GM23248 (cell line): ENCODE measurements at regions not wholly inside any gene's neighbourhood (a gene's known extent, or its start where the extent isn't known, plus 50 kb on each side); places are given as distances from the start of the nearest gene placed in this dataset.

Experiments used
- DNase-seq: peaks from one replicate; pipeline ENCODE4 v3.0.0-alpha.2; 2015
- H2AFZ ChIP-seq: fragments of 200-600 bp; sonication (generic); 2 replicates; pipeline ENCODE4 v1.6.1; 2016; ENCODE audit warnings: antibody characterized with exemption
- H3F3A ChIP-seq: fragments of 200-600 bp; sonication (generic); 2 replicates; pipeline ENCODE4 v1.6.1; 2016; ENCODE audit warnings: mild to moderate bottlenecking, antibody characterized with exemption, mixed run types; ENCODE audit not compliant: insufficient read depth
- H3K27ac ChIP-seq: fragments of 200-600 bp; sonication (generic); 2 replicates; pipeline ENCODE4 v1.5.1; 2016; ENCODE audit warnings: mild to moderate bottlenecking
- H3K27me3 ChIP-seq: fragments of 200-600 bp; sonication (generic); replicated peaks from 2 replicates; pipeline ENCODE4 v1.6.1; 2016; ENCODE audit warnings: mild to moderate bottlenecking; ENCODE audit not compliant: insufficient read depth
- H3K36me3 ChIP-seq: fragments of 200-600 bp; sonication (generic); 2 replicates; pipeline ENCODE4 v1.6.1; 2016; ENCODE audit warnings: low read depth, mild to moderate bottlenecking
- H3K4me1 ChIP-seq: fragments of 200-600 bp; sonication (generic); 2 replicates; pipeline ENCODE4 v1.6.1; 2016; ENCODE audit warnings: mild to moderate bottlenecking; ENCODE audit not compliant: insufficient read depth
- H3K4me2 ChIP-seq: fragments of 200-600 bp; sonication (generic); one replicate; pipeline ENCODE4 v1.6.1; 2016; ENCODE audit warnings: mild to moderate bottlenecking; ENCODE audit not compliant: unreplicated experiment
- H3K4me3 ChIP-seq: fragments of 200-600 bp; sonication (generic); 2 replicates; pipeline ENCODE4 v1.5.1; 2016; ENCODE audit warnings: mild to moderate bottlenecking
- H3K79me2 ChIP-seq: fragments of 200-600 bp; sonication (generic); 2 replicates; pipeline ENCODE4 v1.6.1; 2016; ENCODE audit warnings: mild to moderate bottlenecking; ENCODE audit not compliant: insufficient read depth
- H3K9ac ChIP-seq: fragments of 200-600 bp; sonication (generic); 2 replicates; pipeline ENCODE4 v1.6.1; 2016; ENCODE audit warnings: mild to moderate bottlenecking
- H3K9me2 ChIP-seq: fragments of 200-600 bp; sonication (generic); 2 replicates; pipeline ENCODE4 v1.6.1; 2016; ENCODE audit warnings: mixed run types, mild to moderate bottlenecking, moderate library complexity; ENCODE audit not compliant: insufficient read depth
- H3K9me3 ChIP-seq: fragments of 200-600 bp; sonication (generic); one replicate; pipeline ENCODE4 v1.6.1; 2017; ENCODE audit warnings: low read depth
- H4K20me1 ChIP-seq: fragments of 200-600 bp; sonication (generic); 2 replicates; pipeline ENCODE4 v1.6.0; 2016; ENCODE audit not compliant: insufficient read depth
- EZH2 ChIP-seq: fragments of 200-600 bp; sonication (generic); IDR thresholded peaks from 2 replicates; pipeline ENCODE4 v1.6.1; 2018; ENCODE audit warnings: antibody characterized with exemption, mild to moderate bottlenecking; ENCODE audit not compliant: insufficient read depth, poor library complexity, severe bottlenecking
- EZH2phosphoT487 ChIP-seq: fragments of 200-600 bp; sonication (generic); IDR thresholded peaks from 2 replicates; pipeline ENCODE4 v1.6.1; 2018; ENCODE audit warnings: antibody characterized with exemption, moderate library complexity, mild to moderate bottlenecking, low read depth; ENCODE audit not compliant: insufficient read depth
- WGBS, 2 experiments: methylation state at CpG; one replicate each; pipeline ENCODE4 v1.1.6; 2015 to 2017; ENCODE audit warnings: low lambda C conversion rate in 2 of 2, low coverage in 1 of 2; ENCODE audit errors: missing lambda C conversion rate in 2 of 2; 5-methylcytosine and 5-hydroxymethylcytosine counted together
- in situ Hi-C: fragments of 300-500 bp; cut with MboI; formaldehyde crosslinking; loops from 2 replicates; pipeline ENCODE4 v1.15.0; 2020

- Histone ChIP-seq H3K4me1 (no peaks in the 10 kb centered on the region), H3K9me3 (no peaks in the 10 kb centered on the region), H3K9ac (no peak overlapping the region), H2AFZ (no peak overlapping the region), H4K20me1 (no peaks in the 10 kb centered on the region), H3K36me3 (no peaks in the 10 kb centered on the region), H3K27ac (no peak overlapping the region), H3K27me3 (no peaks in the 10 kb centered on the region), H3K4me2 (no peak overlapping the region), H3K4me3 (no peak overlapping the region), H3F3A (no peaks in the 10 kb centered on the region), H3K9me2 (no peaks in the 10 kb centered on the region), H3K79me2 (no peaks in the 10 kb centered on the region)
- WGBS, 2 experiments = 83 to 85% methylated on average over 6 of the region's 6 CpGs
- in situ Hi-C loops = no loop called here
- TF ChIP-seq EZH2 (no peak), EZH2phosphoT487 (no peak)
- no peak for DNase-seq
Measured at GRCh38 chr6:126091466-126091865, 105.1 kb downstream of the TRMT11 start.

- Histone ChIP-seq H3K27me3 (no peaks in the 10 kb centered on the region), H3K4me2 (no peak overlapping the region), H3K9me2 (no peaks in the 10 kb centered on the region), H3K9me3 (no peaks in the 10 kb centered on the region), H3K4me3 (no peak overlapping the region), H2AFZ (no peak overlapping the region), H3F3A (no peaks in the 10 kb centered on the region), H3K27ac (no peak overlapping the region), H3K36me3 (no peaks in the 10 kb centered on the region), H3K79me2 (no peaks in the 10 kb centered on the region), H3K4me1 (no peaks in the 10 kb centered on the region), H3K9ac (no peak overlapping the region), H4K20me1 (no peaks in the 10 kb centered on the region)
- TF ChIP-seq EZH2 (no peak), EZH2phosphoT487 (no peak)
- 94% methylated on average over 2 of the region's 2 CpGs for WGBS, 2 experiments
- in situ Hi-C loops = no loop called here
- DNase-seq = no peak
Measured at GRCh38 chr6:126093108-126093507, 106.8 kb downstream of the TRMT11 start.

- H3K27me3 ChIP-seq = no peaks in the 10 kb centered on the region
- H3K9me2 ChIP-seq = no peaks in the 10 kb centered on the region
- no peak overlapping the region for H3K9ac ChIP-seq
- H3K79me2 ChIP-seq = no peaks in the 10 kb centered on the region
- H2AFZ ChIP-seq = no peak overlapping the region
- H3K4me2 ChIP-seq = no peak overlapping the region
- no peak overlapping the region for H3K4me3 ChIP-seq
- H3K36me3 ChIP-seq = no peaks in the 10 kb centered on the region
- no peaks in the 10 kb centered on the region for H3K9me3 ChIP-seq
- no peaks in the 10 kb centered on the region for H3K4me1 ChIP-seq
- no peak for TF ChIP-seq EZH2phosphoT487
- TF ChIP-seq EZH2 = no peak
- H4K20me1 ChIP-seq = no peaks in the 10 kb centered on the region
- no peak overlapping the region for H3K27ac ChIP-seq
- no peak for DNase-seq
- no peaks in the 10 kb centered on the region for H3F3A ChIP-seq
- WGBS, 2 experiments = 94% methylated on average over 4 of the region's 4 CpGs
- in situ Hi-C loops = no loop called here
Measured at GRCh38 chr6:126094411-126094810, 108.1 kb downstream of the TRMT11 start.

GRCh38 chr6:126100386-126100785 is 114.0 kb downstream of the TRMT11 start:
- no peak for DNase-seq
- H3K9me3 ChIP-seq = no peaks in the 10 kb centered on the region
- no peaks in the 10 kb centered on the region for H3K36me3 ChIP-seq
- no peak for TF ChIP-seq EZH2phosphoT487
- H3K4me1 ChIP-seq = no peaks in the 10 kb centered on the region
- WGBS, 2 experiments = 81 to 85% methylated on average over 4 of the region's 4 CpGs
- H3K9me2 ChIP-seq = no peaks in the 10 kb centered on the region
- in situ Hi-C loops = no loop called here
- no peaks in the 10 kb centered on the region for H3F3A ChIP-seq
- H3K27me3 ChIP-seq = no peaks in the 10 kb centered on the region
- H3K4me3 ChIP-seq = no peak overlapping the region
- no peak overlapping the region for H2AFZ ChIP-seq
- H3K27ac ChIP-seq = no peak overlapping the region
- H3K4me2 ChIP-seq = no peak overlapping the region
- no peak overlapping the region for H3K9ac ChIP-seq
- no peaks in the 10 kb centered on the region for H3K79me2 ChIP-seq
- no peaks in the 10 kb centered on the region for H4K20me1 ChIP-seq

GRCh38 chr6:126102358-126102757 is 116.0 kb downstream of the TRMT11 start:
- Histone ChIP-seq H3K36me3 (no peaks in the 10 kb centered on the region), H3K79me2 (no peaks in the 10 kb centered on the region), H3K9me2 (no peaks in the 10 kb centered on the region), H3K27me3 (no peaks in the 10 kb centered on the region), H2AFZ (no peak overlapping the region), H3K9ac (no peak overlapping the region), H3K9me3 (no peaks in the 10 kb centered on the region), H3K27ac (no peak overlapping the region), H3K4me3 (no peak overlapping the region), H3K4me2 (no peak overlapping the region), H4K20me1 (no peaks in the 10 kb centered on the region), H3K4me1 (no peaks in the 10 kb centered on the region), H3F3A (no peaks in the 10 kb centered on the region)
- TF ChIP-seq EZH2phosphoT487 = no peak
- TF ChIP-seq EZH2 = no peak
- DNase-seq = no peak
- in situ Hi-C loops = no loop called here
- WGBS, 2 experiments = 96 to 98% methylated on average over 5 of the region's 5 CpGs
